ENCODE measurements at regions not wholly inside any gene's neighbourhood (a gene's known extent, or its start where the extent isn't known, plus 50 kb on each side); places are given as distances from the start of the nearest gene placed in this dataset.

- no peak for TF ChIP-seq CTCF (IDR thresholded peaks at IDR 0.05; ENCODE audit: low read depth, low read length)
- peaks cover 7% of the 10 kb centered on the region; the same call in 1 of the 2 replicates for H3K9me3 ChIP-seq (ENCODE audit: control insufficient read depth, insufficient read depth, low read length)
- ChIA-PET CTCF (no interaction called here), POLR2A (no interaction called here)
- no peaks in the 10 kb centered on the region for H3K27me3 ChIP-seq (ENCODE audit: control insufficient read depth, insufficient read depth, low read length)
- H3K27ac ChIP-seq (ENCODE audit: low read depth, low read length): no peak overlapping the region
- no peak overlapping the region for H3K4me3 ChIP-seq (ENCODE audit: low read depth, low read length)
- DNase-seq (ENCODE audit: low read depth, low spot score): no peak
Observed at GRCh38 chr12:60290532-60290931, 694.7 kb downstream of the SLC16A7 start.

- no peaks in the 10 kb centered on the region for H3K27me3 ChIP-seq (ENCODE audit: control insufficient read depth, insufficient read depth, low read length)
- H3K27ac ChIP-seq (ENCODE audit: low read depth, low read length): no peak overlapping the region
- CTCF ChIA-PET: no interaction called here
- no peak for TF ChIP-seq CTCF (IDR thresholded peaks at IDR 0.05; ENCODE audit: low read depth, low read length)
- POLR2A ChIA-PET: no interaction called here
- no peak for DNase-seq (ENCODE audit: low read depth, low spot score)
- H3K9me3 ChIP-seq (ENCODE audit: control insufficient read depth, insufficient read depth, low read length): no peaks in the 10 kb centered on the region
- H3K4me3 ChIP-seq (ENCODE audit: low read depth, low read length): no peak overlapping the region
Observed at GRCh38 chr12:60308366-60308991, 712.6 kb downstream of the SLC16A7 start.

- Histone ChIP-seq H3K27ac (ENCODE audit: low read depth, low read length) (no peak overlapping the region), H3K27me3 (ENCODE audit: control insufficient read depth, insufficient read depth, low read length) (no peaks in the 10 kb centered on the region), H3K4me3 (ENCODE audit: low read depth, low read length) (no peak overlapping the region), H3K9me3 (ENCODE audit: control insufficient read depth, insufficient read depth, low read length) (no peaks in the 10 kb centered on the region)
- POLR2A ChIA-PET: no interaction called here
- DNase-seq (ENCODE audit: low read depth, low spot score): no peak
- TF ChIP-seq CTCF (IDR thresholded peaks at IDR 0.05; ENCODE audit: low read depth, low read length): no peak
- CTCF ChIA-PET: interaction anchor here (1.1 kb wide), 1 partner anchor 32 kb away, joined by 3 read pairs; no protein-coding TSS in a partner anchor
Observed at GRCh38 chr12:60311940-60312339, 716.1 kb downstream of the SLC16A7 start.

- POLR2A ChIA-PET: no interaction called here
Observed at GRCh38 chr12:60317361-60317760, 721.5 kb downstream of the SLC16A7 start.

GRCh38 chr12:60324746-60325145, 728.9 kb downstream of the SLC16A7 start:
- ChIA-PET POLR2A (no interaction called here), CTCF (no interaction called here)
- TF ChIP-seq CTCF (IDR thresholded peaks at IDR 0.05; ENCODE audit: low read depth, low read length): no peak

More at GRCh38 chr12:60317361-60317760, 721.5 kb downstream of the SLC16A7 start:
- TF ChIP-seq CTCF (IDR thresholded peaks at IDR 0.05; ENCODE audit: low read depth, low read length): no peak
- DNase-seq (ENCODE audit: low read depth, low spot score): no peak
- CTCF ChIA-PET: no interaction called here
- Histone ChIP-seq H3K27ac (ENCODE audit: low read depth, low read length) (no peak overlapping the region), H3K4me3 (ENCODE audit: low read depth, low read length) (no peak overlapping the region), H3K27me3 (ENCODE audit: control insufficient read depth, insufficient read depth, low read length) (no peaks in the 10 kb centered on the region), H3K9me3 (ENCODE audit: control insufficient read depth, insufficient read depth, low read length) (no peaks in the 10 kb centered on the region)

More at GRCh38 chr12:60324746-60325145, 728.9 kb downstream of the SLC16A7 start:
- Histone ChIP-seq H3K9me3 (ENCODE audit: control insufficient read depth, insufficient read depth, low read length) (no peaks in the 10 kb centered on the region), H3K27ac (ENCODE audit: low read depth, low read length) (no peak overlapping the region), H3K4me3 (ENCODE audit: low read depth, low read length) (no peak overlapping the region), H3K27me3 (ENCODE audit: control insufficient read depth, insufficient read depth, low read length) (no peaks in the 10 kb centered on the region)
- no peak for DNase-seq (ENCODE audit: low read depth, low spot score)
